ENCODE measurements at regions not wholly inside any gene's neighbourhood (a gene's known extent, or its start where the extent isn't known, plus 50 kb on each side); places are given as distances from the start of the nearest gene placed in this dataset.

DNA sequence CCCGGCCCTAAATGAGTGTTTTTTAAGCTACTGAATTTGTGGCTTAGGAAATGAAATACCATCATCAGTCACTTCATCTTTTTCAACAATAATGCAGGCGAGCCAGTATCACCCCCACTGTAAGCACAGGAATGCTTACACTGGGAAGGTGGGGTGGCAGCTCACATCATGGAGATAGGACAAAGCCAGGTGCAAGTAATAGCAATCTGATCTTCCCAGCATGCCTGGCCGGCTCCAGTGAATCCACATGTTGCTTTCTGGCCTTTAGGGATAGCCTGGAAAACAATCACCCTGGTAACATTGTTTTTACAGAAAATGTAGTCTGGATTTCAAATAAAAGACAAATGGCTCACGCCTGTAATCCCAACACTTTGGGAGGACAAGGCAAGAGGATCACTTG is 140.9 kb upstream of the SOD1 start:
- H3K27me3 ChIP-seq (replicated peaks; ENCODE audit: insufficient read depth, low read depth, low read length, poor library complexity): no peaks in the 10 kb centered on the region
- no peak overlapping the region for H3K4me3 ChIP-seq (ENCODE audit: low read depth, low read length, poor library complexity, severe bottlenecking)
- H3K9me3 ChIP-seq (ENCODE audit: low read depth, low read length, poor library complexity, severe bottlenecking): no peaks in the 10 kb centered on the region
- intact Hi-C loops (cut with micrococcal nuclease; ENCODE audit: unreplicated experiment): no loop called here
- POLR2A ChIA-PET (ENCODE audit: low non-redundant PET): no interaction called here
- CTCF ChIA-PET: no interaction called here
- no peaks in the 10 kb centered on the region for H3K36me3 ChIP-seq (ENCODE audit: insufficient read depth, low read length, poor library complexity, severe bottlenecking)
- no peak for DNase-seq (ENCODE audit: low spot score)
- H3K27ac ChIP-seq (ENCODE audit: low read depth, low read length, poor library complexity, severe bottlenecking): no peak overlapping the region
- BruUV-seq (replicated peaks): no TSS peak
- H3K4me1 ChIP-seq (ENCODE audit: insufficient read depth, low read length, poor library complexity, severe bottlenecking): no peaks in the 10 kb centered on the region
- TF ChIP-seq CTCF (conservative IDR thresholded peaks at IDR 0.05; ENCODE audit: low read depth, low read length): no peak
- no peak for TF ChIP-seq EZH2 (IDR thresholded peaks at IDR 0.05; ENCODE audit: borderline replicate concordance, low read depth, low read length, poor library complexity, severe bottlenecking)

- POLR2A ChIA-PET (ENCODE audit: low non-redundant PET): no interaction called here
- intact Hi-C loops (cut with micrococcal nuclease; ENCODE audit: unreplicated experiment): no loop called here
- TF ChIP-seq EZH2 (IDR thresholded peaks at IDR 0.05; ENCODE audit: borderline replicate concordance, low read depth, low read length, poor library complexity, severe bottlenecking) (no peak), CTCF (conservative IDR thresholded peaks at IDR 0.05; ENCODE audit: low read depth, low read length) (no peak)
- no TSS peak for BruUV-seq (replicated peaks)
- no peaks in the 10 kb centered on the region for H3K27me3 ChIP-seq (replicated peaks; ENCODE audit: insufficient read depth, low read depth, low read length, poor library complexity)
- H3K27ac ChIP-seq (ENCODE audit: low read depth, low read length, poor library complexity, severe bottlenecking): no peak overlapping the region
- no peak for DNase-seq (ENCODE audit: low spot score)
- H3K4me1 ChIP-seq (ENCODE audit: insufficient read depth, low read length, poor library complexity, severe bottlenecking): no peaks in the 10 kb centered on the region
- CTCF ChIA-PET: no interaction called here
- no peaks in the 10 kb centered on the region for H3K9me3 ChIP-seq (ENCODE audit: low read depth, low read length, poor library complexity, severe bottlenecking)
- no peak overlapping the region for H3K4me3 ChIP-seq (ENCODE audit: low read depth, low read length, poor library complexity, severe bottlenecking)
- no peaks in the 10 kb centered on the region for H3K36me3 ChIP-seq (ENCODE audit: insufficient read depth, low read length, poor library complexity, severe bottlenecking)
Observed at GRCh38 chr21:31517664-31518414, 141.7 kb upstream of the SOD1 start.

DNA sequence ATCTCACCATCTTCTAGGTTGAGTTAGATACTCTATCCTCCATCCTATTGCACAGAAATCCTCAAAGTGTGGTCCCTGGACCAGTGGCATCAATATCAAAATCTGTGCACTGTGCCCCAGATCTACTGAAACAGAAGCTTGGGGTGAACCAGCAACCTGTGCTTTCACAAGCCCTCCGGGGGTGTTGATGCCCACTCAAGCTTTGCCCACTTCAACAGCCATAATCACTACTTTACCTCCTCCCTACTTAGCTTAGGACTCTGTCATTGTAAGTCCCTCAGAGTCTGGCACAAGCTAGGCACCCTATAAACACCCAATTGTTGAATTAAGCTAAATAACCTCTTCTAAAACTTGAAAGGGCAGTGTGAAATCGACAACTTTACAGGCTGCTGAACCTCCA is 144.2 kb upstream of the SOD1 start:
- ChIA-PET CTCF (no interaction called here), POLR2A (ENCODE audit: low non-redundant PET) (no interaction called here)
- no peaks in the 10 kb centered on the region for H3K4me1 ChIP-seq (ENCODE audit: insufficient read depth, low read length, poor library complexity, severe bottlenecking)
- DNase-seq (ENCODE audit: low spot score): no peak
- no TSS peak for BruUV-seq (replicated peaks)
- H3K9me3 ChIP-seq (ENCODE audit: low read depth, low read length, poor library complexity, severe bottlenecking): no peaks in the 10 kb centered on the region
- TF ChIP-seq CTCF (conservative IDR thresholded peaks at IDR 0.05; ENCODE audit: low read depth, low read length) (no peak), EZH2 (IDR thresholded peaks at IDR 0.05; ENCODE audit: borderline replicate concordance, low read depth, low read length, poor library complexity, severe bottlenecking) (no peak)
- H3K27ac ChIP-seq (ENCODE audit: low read depth, low read length, poor library complexity, severe bottlenecking): no peak overlapping the region
- intact Hi-C loops (cut with micrococcal nuclease; ENCODE audit: unreplicated experiment): no loop called here
- no peaks in the 10 kb centered on the region for H3K27me3 ChIP-seq (replicated peaks; ENCODE audit: insufficient read depth, low read depth, low read length, poor library complexity)
- H3K4me3 ChIP-seq (ENCODE audit: low read depth, low read length, poor library complexity, severe bottlenecking): no peak overlapping the region
- H3K36me3 ChIP-seq (ENCODE audit: insufficient read depth, low read length, poor library complexity, severe bottlenecking): no peaks in the 10 kb centered on the region
